HEK293 (cell line): ENCODE measurements at regions not wholly inside any gene's neighbourhood (a gene's known extent, or its start where the extent isn't known, plus 50 kb on each side); places are given as distances from the start of the nearest gene placed in this dataset.

Source experiments
- CTCF ChIA-PET: fragments of 350-600 bp; formaldehyde crosslinking; extraction: SDS; loops from one replicate; lab custom pipeline; 2021; ENCODE audit warnings: antibody characterized with exemption; lab: Yijun Ruan, JAX
- POLR2A ChIA-PET: fragments of 300-600 bp; formaldehyde crosslinking; extraction: SDS; loops from one replicate; lab custom pipeline; 2020; ENCODE audit warnings: antibody characterized with exemption, inconsistent platforms; lab: Yijun Ruan, JAX
- H3K27ac ChIP-seq: fragments of 200-500 bp; sonication (Bioruptor generic); 2 replicates; pipeline ENCODE4 v1.5.1; 2014; ENCODE audit warnings: low read depth, low read length, control low read depth, inconsistent platforms; ENCODE audit errors: extremely low read depth
- H3K36me3 ChIP-seq, 2 experiments: fragments of 200-500 bp in 1 of 2; sonication (Bioruptor generic) in 1 of 2; 1 replicate in 1 of 2; 2 replicates in 1 of 2; pipeline ENCODE4 v1.5.1; 2014 to 2017; ENCODE audit warnings: inconsistent platforms in 2 of 2, low read length in 2 of 2; ENCODE audit not compliant: control insufficient read depth in 2 of 2, insufficient read depth in 1 of 2
- H3K4me1 ChIP-seq: fragments of 200-500 bp; sonication (Bioruptor generic); 2 replicates; pipeline ENCODE4 v1.5.1; 2014; ENCODE audit warnings: mild to moderate bottlenecking, low read length, inconsistent platforms; ENCODE audit not compliant: control insufficient read depth, insufficient read depth
- H3K4me3 ChIP-seq: 2 replicates; pipeline ENCODE4 v1.5.1; 2011; ENCODE audit warnings: low read depth, mild to moderate bottlenecking, control low read depth, low read length, moderate library complexity
- H3K9me3 ChIP-seq: fragments of 200-500 bp; sonication (Bioruptor generic); 2 replicates; pipeline ENCODE4 v1.5.1; 2014; ENCODE audit warnings: low read depth, low read length, inconsistent platforms; ENCODE audit not compliant: control insufficient read depth, insufficient read depth
- BCL6B ChIP-seq: fragments of 450-650 bp; formaldehyde crosslinking; IDR thresholded peaks from 2 replicates; pipeline ENCODE4 v1.5.1; 2017; ENCODE audit warnings: missing biosample characterization, missing genetic modification characterization
- PATZ1 ChIP-seq: fragments of 450-650 bp; formaldehyde crosslinking; IDR thresholded peaks from 2 replicates; pipeline ENCODE4 v1.5.1; 2016; ENCODE audit warnings: missing biosample characterization, missing genetic modification characterization
- PRDM1 ChIP-seq: fragments of 450-650 bp; formaldehyde crosslinking; IDR thresholded peaks from 2 replicates; pipeline ENCODE4; 2016; ENCODE audit warnings: missing biosample characterization, missing genetic modification characterization
- SCRT1 ChIP-seq: fragments of 450-650 bp; formaldehyde crosslinking; IDR thresholded peaks from 2 replicates; pipeline ENCODE4 v1.5.1; 2016; ENCODE audit warnings: missing biosample characterization, missing genetic modification characterization, borderline replicate concordance
- TCF7L2 ChIP-seq: IDR thresholded peaks from 2 replicates; pipeline ENCODE4 v1.6.1; 2011; ENCODE audit warnings: low read depth, mild to moderate bottlenecking, inconsistent platforms, low read length, moderate library complexity, borderline replicate concordance
- ZEB2 ChIP-seq: fragments of 450-650 bp; formaldehyde crosslinking; IDR thresholded peaks from 2 replicates; pipeline ENCODE4 v1.5.1; 2016; ENCODE audit warnings: missing biosample characterization, missing genetic modification characterization
- ZFHX2 ChIP-seq: fragments of 450-650 bp; formaldehyde crosslinking; conservative IDR thresholded peaks from 2 replicates; pipeline ENCODE4 v1.5.1; 2016; ENCODE audit warnings: missing biosample characterization, missing genetic modification characterization
- ZFP41 ChIP-seq: fragments of 450-650 bp; formaldehyde crosslinking; IDR thresholded peaks from 2 replicates; pipeline ENCODE4 v1.5.1; 2016; ENCODE audit warnings: missing biosample characterization, missing genetic modification characterization, borderline replicate concordance
- ZNF138 ChIP-seq: fragments of 450-650 bp; formaldehyde crosslinking; IDR thresholded peaks from 2 replicates; pipeline ENCODE4 v1.5.1; 2016; ENCODE audit warnings: missing biosample characterization, missing genetic modification characterization, borderline replicate concordance
- ZNF148 ChIP-seq: fragments of 450-650 bp; formaldehyde crosslinking; IDR thresholded peaks from 2 replicates; pipeline ENCODE4 v1.5.0; 2017; ENCODE audit warnings: missing biosample characterization, missing genetic modification characterization, borderline replicate concordance
- ZNF175 ChIP-seq: fragments of 450-650 bp; formaldehyde crosslinking; IDR thresholded peaks from 2 replicates; pipeline ENCODE4 v1.5.1; 2016; ENCODE audit warnings: missing biosample characterization, missing genetic modification characterization
- ZNF211 ChIP-seq: fragments of 450-650 bp; formaldehyde crosslinking; IDR thresholded peaks from 2 replicates; pipeline ENCODE4 v1.5.1; 2016; ENCODE audit warnings: low read depth, missing biosample characterization, missing genetic modification characterization
- ZNF214 ChIP-seq: fragments of 450-650 bp; formaldehyde crosslinking; IDR thresholded peaks from 2 replicates; pipeline ENCODE4 v1.5.1; 2017; ENCODE audit warnings: missing biosample characterization, mild to moderate bottlenecking, missing genetic modification characterization, borderline replicate concordance
- ZNF48 ChIP-seq: fragments of 450-650 bp; formaldehyde crosslinking; IDR thresholded peaks from 2 replicates; pipeline ENCODE4 v1.5.1; 2016; ENCODE audit warnings: missing biosample characterization, missing genetic modification characterization
- ZNF488 ChIP-seq: fragments of 450-650 bp; formaldehyde crosslinking; IDR thresholded peaks from 2 replicates; pipeline ENCODE4 v1.5.1; 2016; ENCODE audit warnings: missing biosample characterization, missing genetic modification characterization
- ZNF600 ChIP-seq: fragments of 450-650 bp; formaldehyde crosslinking; IDR thresholded peaks from 2 replicates; pipeline ENCODE4 v1.5.1; 2016; ENCODE audit warnings: missing biosample characterization, missing genetic modification characterization
- ZNF624 ChIP-seq: fragments of 450-650 bp; formaldehyde crosslinking; IDR thresholded peaks from 2 replicates; pipeline ENCODE4 v1.5.1; 2017; ENCODE audit warnings: missing biosample characterization, missing genetic modification characterization
- ZNF626 ChIP-seq: fragments of 450-650 bp; sonication (Bioruptor Pico); formaldehyde crosslinking; IDR thresholded peaks from 2 replicates; pipeline ENCODE4 v1.5.1; 2018; ENCODE audit warnings: missing biosample characterization, missing genetic modification characterization, inconsistent platforms
- ZNF645 ChIP-seq: fragments of 450-650 bp; formaldehyde crosslinking; IDR thresholded peaks from 2 replicates; pipeline ENCODE4; 2016; ENCODE audit warnings: missing biosample characterization, missing genetic modification characterization
- ZNF704 ChIP-seq: fragments of 450-650 bp; formaldehyde crosslinking; IDR thresholded peaks from 2 replicates; pipeline ENCODE4 v1.5.1; 2016; ENCODE audit warnings: missing biosample characterization, missing genetic modification characterization
- ZNF768 ChIP-seq: fragments of 450-650 bp; formaldehyde crosslinking; IDR thresholded peaks from 2 replicates; pipeline ENCODE4 v1.5.1; 2018; ENCODE audit warnings: missing biosample characterization, mild to moderate bottlenecking, missing genetic modification characterization
- ZSCAN16 ChIP-seq: fragments of 450-650 bp; formaldehyde crosslinking; IDR thresholded peaks from 2 replicates; pipeline ENCODE4 v1.5.1; 2016; ENCODE audit warnings: missing biosample characterization, missing genetic modification characterization
- ZSCAN18 ChIP-seq: fragments of 450-650 bp; formaldehyde crosslinking; IDR thresholded peaks from 2 replicates; pipeline ENCODE4 v1.5.1; 2016; ENCODE audit warnings: missing biosample characterization, missing genetic modification characterization

GRCh38 chr1:4045397-4046010, 145.4 kb upstream of the C1orf174 start:
- POLR2A ChIA-PET: no interaction called here
- no peaks in the 10 kb centered on the region for H3K4me1 ChIP-seq

GRCh38 chr1:4046836-4047461, 146.9 kb upstream of the C1orf174 start:
- H3K9me3 ChIP-seq: no peaks in the 10 kb centered on the region
- no peak overlapping the region for H3K27ac ChIP-seq
- H3K4me1 ChIP-seq: no peaks in the 10 kb centered on the region
- no peaks in the 10 kb centered on the region for H3K36me3 ChIP-seq
- CTCF ChIA-PET: no interaction called here
- H3K4me3 ChIP-seq: no peak overlapping the region
- POLR2A ChIA-PET: no interaction called here
- TF ChIP-seq ZNF488 (no peak), ZNF624 (tag by site-specific recombination) (no peak), ZSCAN18 (tag by site-specific recombination) (no peak), ZNF600 (tag by site-specific recombination) (no peak), PATZ1 (tag by site-specific recombination) (no peak), SCRT1 (tag by site-specific recombination) (no peak), ZNF645 (tag by site-specific recombination) (no peak), TCF7L2 (no peak), ZNF148 (tag by site-specific recombination) (no peak), ZNF214 (no peak), ZFP41 (tag by site-specific recombination) (no peak), ZNF175 (tag by site-specific recombination) (no peak), ZEB2 (no peak)

More at GRCh38 chr1:4045397-4046010, 145.4 kb upstream of the C1orf174 start:
- H3K4me3 ChIP-seq: no peak overlapping the region
- no peaks in the 10 kb centered on the region for H3K36me3 ChIP-seq
- CTCF ChIA-PET: interaction anchor here (0.5 to 0.6 kb wide), 2 partner anchors 321 to 797 kb away, joined by 3 read pairs; no protein-coding TSS in a partner anchor
- no peaks in the 10 kb centered on the region for H3K9me3 ChIP-seq
- TF ChIP-seq ZFHX2 (tag by site-specific recombination): no peak
- no peak for TF ChIP-seq ZNF211 (tag by site-specific recombination)
- TF ChIP-seq ZNF626 (tag by site-specific recombination): no peak
- no peak for TF ChIP-seq BCL6B
- no peak for TF ChIP-seq ZNF704 (tag by site-specific recombination)
- TF ChIP-seq ZNF768: no peak
- TF ChIP-seq PRDM1: no peak
- no peak for TF ChIP-seq ZSCAN16 (tag by site-specific recombination)
- TF ChIP-seq TCF7L2: no peak
- no peak for TF ChIP-seq ZNF48 (tag by site-specific recombination)
- no peak for TF ChIP-seq ZNF138 (tag by site-specific recombination)
- no peak overlapping the region for H3K27ac ChIP-seq
